ENCODE measurements at regions not wholly inside any gene's neighbourhood (a gene's known extent, or its start where the extent isn't known, plus 50 kb on each side); places are given as distances from the start of the nearest gene placed in this dataset.

DNA sequence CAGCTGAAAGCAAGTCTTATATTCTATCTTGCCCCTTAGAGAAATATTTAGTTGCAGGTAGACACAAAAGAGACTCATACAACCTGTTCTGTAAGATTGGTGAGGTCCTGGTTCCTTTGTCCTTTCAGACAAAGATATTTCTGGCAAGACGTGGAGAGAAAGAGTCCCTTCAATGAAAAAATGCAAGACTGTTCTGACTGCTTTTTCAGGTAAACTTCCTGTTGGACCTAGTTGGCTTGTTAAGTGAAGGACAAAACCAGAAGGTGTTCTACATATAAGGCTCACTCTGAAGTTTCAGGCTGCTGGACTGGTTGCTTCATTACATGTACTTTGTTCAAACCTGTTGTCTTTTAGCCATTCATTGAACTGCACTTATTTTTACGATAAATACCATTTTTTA lies 119.0 kb upstream of the PTPRZ1 start:
- Histone ChIP-seq H3K27me3 (ENCODE audit: control insufficient read depth in 1 of 2, insufficient read depth in 2 of 2, low read length in 1 of 2) (no peaks in the 10 kb centered on the region), H3K4me1 (ENCODE audit: control insufficient read depth in 1 of 2, insufficient read depth in 2 of 2, low read length in 2 of 2) (no peaks in the 10 kb centered on the region), H3K4me3 (ENCODE audit: low read length in 2 of 2) (no peak overlapping the region), H3K27ac (ENCODE audit: low read depth in 1 of 2, low read length in 2 of 2) (no peak overlapping the region), H3K36me3 (ENCODE audit: control insufficient read depth in 1 of 2, insufficient read depth in 2 of 2, low read length in 1 of 2) (no peaks in the 10 kb centered on the region), H3K9me3 (ENCODE audit: control insufficient read depth, low read length) (no peaks in the 10 kb centered on the region)
- no peak for DNase-seq
- no peak for ATAC-seq (ENCODE audit: low FRiP score)
- 88 to 94% methylated on average over 2 of the region's 2 CpGs for WGBS, 2 donors
- intact Hi-C loops (cut with DNase I) = loop anchor here (2.0 to 5.0 kb wide), 2 partner anchors 238 to 241 kb away; no protein-coding TSS in a partner anchor

DNA sequence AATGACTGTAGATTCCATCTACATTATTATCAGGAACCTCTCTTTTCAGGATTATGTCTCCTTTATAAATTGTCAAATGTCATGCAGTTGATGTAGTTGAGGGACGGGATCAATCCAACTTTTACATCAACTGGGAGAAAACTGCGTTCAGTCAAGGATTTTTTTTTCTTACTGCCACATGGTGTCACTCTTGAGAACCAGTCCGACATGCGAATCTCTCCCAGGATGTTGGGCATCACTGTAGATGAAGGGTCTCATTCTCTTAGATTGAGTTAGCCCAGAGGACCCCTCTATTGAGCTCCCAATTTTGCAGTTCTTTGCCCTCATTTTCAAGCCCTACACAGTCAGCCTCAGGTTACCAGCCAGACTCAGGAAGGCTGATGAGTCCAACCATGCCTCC lies 120.3 kb upstream of the PTPRZ1 start:
- Histone ChIP-seq H3K27me3 (ENCODE audit: control insufficient read depth in 1 of 2, insufficient read depth in 2 of 2, low read length in 1 of 2) (no peaks in the 10 kb centered on the region), H3K9me3 (ENCODE audit: control insufficient read depth, low read length) (no peaks in the 10 kb centered on the region), H3K36me3 (ENCODE audit: control insufficient read depth in 1 of 2, insufficient read depth in 2 of 2, low read length in 1 of 2) (no peaks in the 10 kb centered on the region), H3K4me1 (ENCODE audit: control insufficient read depth in 1 of 2, insufficient read depth in 2 of 2, low read length in 2 of 2) (no peaks in the 10 kb centered on the region), H3K27ac (ENCODE audit: low read depth in 1 of 2, low read length in 2 of 2) (no peak overlapping the region), H3K4me3 (ENCODE audit: low read length in 2 of 2) (no peak overlapping the region)
- WGBS, 2 donors = 21 to 27% methylated on average over 4 of the region's 4 CpGs
- DNase-seq = no peak
- intact Hi-C loops (cut with DNase I) = loop anchor here (2.0 to 5.0 kb wide), 2 partner anchors 240 to 242 kb away; no protein-coding TSS in a partner anchor
- ATAC-seq (ENCODE audit: low FRiP score) = no peak

DNA sequence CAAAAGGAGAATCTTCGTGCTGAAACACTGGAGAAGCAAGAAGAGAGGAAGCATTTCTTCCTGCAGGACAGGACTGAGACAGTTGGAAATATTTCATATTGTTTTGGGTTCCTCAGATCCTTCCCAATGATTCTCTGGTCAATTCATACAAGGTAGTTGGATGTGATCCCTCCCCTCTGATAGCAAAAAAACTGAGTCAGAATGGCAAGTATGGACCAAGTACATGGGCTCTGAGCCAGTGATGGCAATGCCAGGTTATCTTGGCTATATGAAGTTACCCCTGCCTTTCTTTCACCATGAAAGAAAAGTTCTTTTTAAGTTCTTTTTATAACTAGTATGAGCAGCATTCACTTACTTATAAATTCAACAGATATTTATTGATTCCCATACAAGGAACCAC lies 124.4 kb upstream of the PTPRZ1 start:
- Histone ChIP-seq H3K36me3 (ENCODE audit: control insufficient read depth in 1 of 2, insufficient read depth in 2 of 2, low read length in 1 of 2) (no peaks in the 10 kb centered on the region), H3K27me3 (ENCODE audit: control insufficient read depth in 1 of 2, insufficient read depth in 2 of 2, low read length in 1 of 2) (no peaks in the 10 kb centered on the region), H3K9me3 (ENCODE audit: control insufficient read depth, low read length) (no peaks in the 10 kb centered on the region), H3K27ac (ENCODE audit: low read depth in 1 of 2, low read length in 2 of 2) (no peak overlapping the region), H3K4me3 (ENCODE audit: low read length in 2 of 2) (no peak overlapping the region), H3K4me1 (ENCODE audit: control insufficient read depth in 1 of 2, insufficient read depth in 2 of 2, low read length in 2 of 2) (no peaks in the 10 kb centered on the region)
- no peak for ATAC-seq (ENCODE audit: low FRiP score)
- 78 to 82% methylated on average over 1 of the region's 1 CpG for WGBS, 2 donors
- DNase-seq = no peak
- intact Hi-C loops (cut with DNase I) = no loop called here

DNA sequence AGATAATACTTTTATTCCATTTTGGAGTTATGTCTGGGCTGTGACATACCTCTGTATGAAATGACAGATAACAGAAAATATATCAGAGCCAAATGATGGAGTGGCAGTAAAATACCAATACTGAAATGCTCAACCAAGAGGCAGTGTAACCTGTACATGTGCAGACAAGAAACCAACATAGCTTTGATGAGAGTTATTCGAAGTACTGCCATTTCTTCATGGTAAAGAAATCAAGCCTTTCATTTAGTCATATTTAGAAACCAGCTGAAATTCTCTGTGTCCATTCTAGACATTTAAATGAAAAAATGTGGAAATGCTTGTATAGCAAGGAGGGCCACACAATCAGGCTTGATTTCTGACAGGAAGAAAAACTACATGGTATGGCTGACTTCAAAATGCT lies 127.1 kb upstream of the PTPRZ1 start:
- Histone ChIP-seq H3K27me3 (ENCODE audit: control insufficient read depth in 1 of 2, insufficient read depth in 2 of 2, low read length in 1 of 2) (no peaks in the 10 kb centered on the region), H3K36me3 (ENCODE audit: control insufficient read depth in 1 of 2, insufficient read depth in 2 of 2, low read length in 1 of 2) (no peaks in the 10 kb centered on the region), H3K27ac (ENCODE audit: low read depth in 1 of 2, low read length in 2 of 2) (no peak overlapping the region), H3K4me3 (ENCODE audit: low read length in 2 of 2) (no peak overlapping the region), H3K4me1 (ENCODE audit: control insufficient read depth in 1 of 2, insufficient read depth in 2 of 2, low read length in 2 of 2) (no peaks in the 10 kb centered on the region), H3K9me3 (ENCODE audit: control insufficient read depth, low read length) (no peaks in the 10 kb centered on the region)
- ATAC-seq (ENCODE audit: low FRiP score) (no peak), DNase-seq (no peak)
- intact Hi-C loops (cut with DNase I) = loop anchor here in 1 of 2 donors (2.0 kb wide), 1 partner anchor 249 kb away; no protein-coding TSS in a partner anchor
- 63 to 80% methylated on average over 1 of the region's 1 CpG for WGBS, 2 donors

DNA sequence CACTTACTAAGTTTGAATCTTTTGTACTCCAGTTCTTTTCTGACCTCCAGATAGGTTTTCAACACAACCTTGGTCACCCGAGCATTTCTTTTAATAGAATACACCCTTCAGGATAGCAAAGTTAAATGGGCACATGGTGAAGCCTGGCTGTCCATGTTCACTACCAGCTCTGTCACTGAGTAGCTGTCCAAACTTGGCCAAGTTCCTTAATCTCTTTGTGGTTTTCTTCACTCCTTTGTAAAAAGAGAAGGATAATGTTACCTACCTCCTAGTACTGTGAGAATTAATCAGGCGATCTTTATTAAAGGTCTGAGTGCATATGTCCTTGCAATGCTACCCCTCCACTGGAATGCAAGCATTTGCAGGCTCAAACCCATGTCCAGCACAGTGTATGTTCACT lies 128.1 kb upstream of the PTPRZ1 start:
- 79 to 87% methylated on average over 2 of the region's 2 CpGs for WGBS, 2 donors
- ATAC-seq (ENCODE audit: low FRiP score) (no peak), DNase-seq (no peak)
- H3K36me3 ChIP-seq (ENCODE audit: control insufficient read depth in 1 of 2, insufficient read depth in 2 of 2, low read length in 1 of 2) = no peaks in the 10 kb centered on the region
- H3K9me3 ChIP-seq (ENCODE audit: control insufficient read depth, low read length) = no peaks in the 10 kb centered on the region
- H3K4me1 ChIP-seq (ENCODE audit: control insufficient read depth in 1 of 2, insufficient read depth in 2 of 2, low read length in 2 of 2) = no peaks in the 10 kb centered on the region
- H3K4me3 ChIP-seq (ENCODE audit: low read length in 2 of 2) = no peak overlapping the region
- no peaks in the 10 kb centered on the region for H3K27me3 ChIP-seq (ENCODE audit: control insufficient read depth in 1 of 2, insufficient read depth in 2 of 2, low read length in 1 of 2)
- intact Hi-C loops (cut with DNase I) = loop anchor here in 1 of 2 donors (2.0 kb wide), 1 partner anchor 250 kb away; no protein-coding TSS in a partner anchor
- no peak overlapping the region for H3K27ac ChIP-seq (ENCODE audit: low read depth in 1 of 2, low read length in 2 of 2)

DNA sequence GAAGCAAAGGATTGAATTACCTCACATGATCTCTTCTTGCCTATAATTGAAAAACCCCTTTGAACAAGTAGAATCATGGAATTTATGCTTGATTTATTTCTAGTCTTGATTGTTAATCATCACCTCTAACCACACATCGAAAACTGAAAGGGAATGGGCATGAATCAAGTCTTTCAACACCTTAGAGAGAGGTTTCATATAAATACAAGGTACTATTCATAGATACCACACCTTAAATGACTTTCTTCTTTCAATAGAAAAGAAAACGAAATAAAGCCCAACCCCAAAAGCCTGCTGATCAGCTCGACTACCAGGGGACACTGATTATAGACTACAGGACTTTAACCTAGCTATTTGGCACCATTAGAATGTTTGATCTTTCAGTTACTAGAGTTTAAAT lies 128.6 kb upstream of the PTPRZ1 start:
- no peaks in the 10 kb centered on the region for H3K27me3 ChIP-seq (ENCODE audit: control insufficient read depth in 1 of 2, insufficient read depth in 2 of 2, low read length in 1 of 2)
- no peak overlapping the region for H3K27ac ChIP-seq (ENCODE audit: low read depth in 1 of 2, low read length in 2 of 2)
- intact Hi-C loops (cut with DNase I) = loop anchor here in 1 of 2 donors (2.0 kb wide), 1 partner anchor 250 kb away; no protein-coding TSS in a partner anchor
- H3K36me3 ChIP-seq (ENCODE audit: control insufficient read depth in 1 of 2, insufficient read depth in 2 of 2, low read length in 1 of 2) = no peaks in the 10 kb centered on the region
- 60 to 74% methylated on average over 3 of the region's 3 CpGs for WGBS, 2 donors
- ATAC-seq (ENCODE audit: low FRiP score) (no peak), DNase-seq (no peak)
- H3K9me3 ChIP-seq (ENCODE audit: control insufficient read depth, low read length) = no peaks in the 10 kb centered on the region
- H3K4me3 ChIP-seq (ENCODE audit: low read length in 2 of 2) = no peak overlapping the region
- H3K4me1 ChIP-seq (ENCODE audit: control insufficient read depth in 1 of 2, insufficient read depth in 2 of 2, low read length in 2 of 2) = no peaks in the 10 kb centered on the region

DNA sequence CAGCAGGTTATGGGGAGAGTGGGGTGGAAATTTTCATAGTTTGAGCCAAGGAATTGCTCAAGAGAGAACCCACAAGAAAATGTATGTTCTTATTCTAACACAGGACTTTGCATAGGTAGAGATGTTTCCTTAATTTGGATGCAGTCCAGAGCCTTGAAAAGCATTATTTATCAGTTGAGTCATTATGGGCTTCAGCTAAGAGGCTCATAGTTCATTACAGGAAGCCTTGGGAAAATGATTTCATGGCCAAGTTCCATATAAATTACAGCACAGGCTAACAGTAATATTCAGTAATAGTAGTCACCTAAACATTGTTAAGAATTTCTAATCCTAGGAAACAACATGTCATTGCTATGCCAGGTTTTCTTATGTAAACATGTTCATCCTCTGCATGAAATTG lies 131.1 kb upstream of the PTPRZ1 start:
- ATAC-seq (ENCODE audit: low FRiP score) = no peak
- H3K4me1 ChIP-seq (ENCODE audit: control insufficient read depth in 1 of 2, insufficient read depth in 2 of 2, low read length in 2 of 2) = no peaks in the 10 kb centered on the region
- intact Hi-C loops (cut with DNase I) = no loop called here

DNA sequence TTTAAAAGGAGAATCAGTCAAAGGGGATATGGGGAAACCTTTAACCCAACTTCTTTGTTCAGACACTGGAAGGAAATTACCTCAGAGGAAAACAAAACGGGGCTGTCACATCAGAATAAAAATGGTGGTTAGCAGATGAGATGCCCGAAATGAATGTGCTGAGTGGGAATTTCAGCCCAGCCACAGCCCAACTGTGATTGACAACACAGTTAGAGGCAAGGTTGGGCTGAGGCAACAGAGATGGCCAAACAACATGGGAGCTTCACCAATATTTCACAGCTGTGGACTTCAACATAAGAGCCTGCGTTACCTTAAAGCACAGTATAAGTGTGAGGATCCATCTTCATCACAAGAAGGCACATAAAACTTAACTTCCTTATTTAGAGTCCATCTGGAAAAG lies 133.5 kb upstream of the PTPRZ1 start:
- intact Hi-C loops (cut with DNase I) = no loop called here
- no peak for ATAC-seq (ENCODE audit: low FRiP score)
- H3K4me1 ChIP-seq (ENCODE audit: control insufficient read depth in 1 of 2, insufficient read depth in 2 of 2, low read length in 2 of 2) = no peaks in the 10 kb centered on the region

More for the DNA sequence above, 131.1 kb upstream of the PTPRZ1 start:
- Histone ChIP-seq H3K27ac (ENCODE audit: low read depth in 1 of 2, low read length in 2 of 2) (no peak overlapping the region), H3K27me3 (ENCODE audit: control insufficient read depth in 1 of 2, insufficient read depth in 2 of 2, low read length in 1 of 2) (no peaks in the 10 kb centered on the region), H3K36me3 (ENCODE audit: control insufficient read depth in 1 of 2, insufficient read depth in 2 of 2, low read length in 1 of 2) (no peaks in the 10 kb centered on the region), H3K9me3 (ENCODE audit: control insufficient read depth, low read length) (no peaks in the 10 kb centered on the region), H3K4me3 (ENCODE audit: low read length in 2 of 2) (no peak overlapping the region)
- no peak for DNase-seq

DNA sequence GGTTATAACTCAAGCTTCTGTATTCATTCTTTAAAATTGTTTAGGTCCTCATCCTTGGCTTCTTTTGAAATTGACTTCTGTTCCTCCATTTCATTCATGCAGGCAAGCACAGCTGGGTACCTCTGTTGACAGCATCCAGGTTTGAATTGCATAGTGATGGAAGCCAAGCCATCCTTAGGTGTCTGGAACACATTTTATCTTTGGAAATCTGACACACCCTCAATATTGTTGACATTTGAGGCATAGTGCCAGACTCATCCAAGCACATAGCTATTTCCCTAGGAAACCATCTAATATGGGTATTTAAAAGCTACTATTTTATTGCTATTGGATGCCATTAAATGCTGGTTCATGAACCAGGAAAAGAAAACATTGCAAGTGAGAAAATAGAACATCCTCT lies 142.1 kb upstream of the PTPRZ1 start:
- DNase-seq (no peak), ATAC-seq (ENCODE audit: low FRiP score) (no peak)
- no peaks in the 10 kb centered on the region for H3K27me3 ChIP-seq (ENCODE audit: control insufficient read depth in 1 of 2, insufficient read depth in 2 of 2, low read length in 1 of 2)
- peaks cover 1% of the 10 kb centered on the region for H3K9me3 ChIP-seq (ENCODE audit: control insufficient read depth, low read length)
- H3K27ac ChIP-seq (ENCODE audit: low read depth in 1 of 2, low read length in 2 of 2) = no peak overlapping the region
- no peaks in the 10 kb centered on the region for H3K4me1 ChIP-seq (ENCODE audit: control insufficient read depth in 1 of 2, insufficient read depth in 2 of 2, low read length in 2 of 2)
- no peak overlapping the region for H3K4me3 ChIP-seq (ENCODE audit: low read length in 2 of 2)
- H3K36me3 ChIP-seq (ENCODE audit: control insufficient read depth in 1 of 2, insufficient read depth in 2 of 2, low read length in 1 of 2) = no peaks in the 10 kb centered on the region
- intact Hi-C loops (cut with DNase I) = no loop called here

More for the DNA sequence above, 133.5 kb upstream of the PTPRZ1 start:
- no peak for DNase-seq
- H3K4me3 ChIP-seq (ENCODE audit: low read length in 2 of 2) = no peak overlapping the region
- no peak overlapping the region for H3K27ac ChIP-seq (ENCODE audit: low read depth in 1 of 2, low read length in 2 of 2)
- no peaks in the 10 kb centered on the region for H3K27me3 ChIP-seq (ENCODE audit: control insufficient read depth in 1 of 2, insufficient read depth in 2 of 2, low read length in 1 of 2)
- 55 to 57% methylated on average over 3 of the region's 3 CpGs for WGBS, 2 donors
- H3K9me3 ChIP-seq (ENCODE audit: control insufficient read depth, low read length) = no peaks in the 10 kb centered on the region
- no peaks in the 10 kb centered on the region for H3K36me3 ChIP-seq (ENCODE audit: control insufficient read depth in 1 of 2, insufficient read depth in 2 of 2, low read length in 1 of 2)

Data from aorta (tissue), 5 donors.